ENCODE measurements at regions not wholly inside any gene's neighbourhood (a gene's known extent, or its start where the extent isn't known, plus 50 kb on each side); places are given as distances from the start of the nearest gene placed in this dataset.

DNA sequence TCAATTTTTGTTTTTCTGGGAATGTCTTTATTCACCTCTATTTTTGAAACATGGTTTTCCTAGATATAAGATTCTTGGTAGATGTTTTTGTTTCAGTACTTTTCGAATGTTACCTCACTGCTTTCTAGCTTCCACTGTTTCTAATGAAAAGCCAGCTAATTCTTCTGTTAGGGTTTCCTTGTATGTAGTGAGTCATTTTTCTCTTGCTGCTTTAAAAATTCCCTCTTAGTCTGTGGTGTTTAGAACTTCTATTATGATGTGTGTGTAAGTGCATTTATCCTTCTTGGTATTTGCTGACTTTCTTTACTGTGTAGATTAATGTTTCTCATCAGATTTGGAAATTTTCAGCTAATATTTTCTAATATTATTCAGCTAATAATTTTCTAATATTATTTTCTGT, 151.1 kb upstream of the OSTN start:
- TF ChIP-seq, protein P1, sequence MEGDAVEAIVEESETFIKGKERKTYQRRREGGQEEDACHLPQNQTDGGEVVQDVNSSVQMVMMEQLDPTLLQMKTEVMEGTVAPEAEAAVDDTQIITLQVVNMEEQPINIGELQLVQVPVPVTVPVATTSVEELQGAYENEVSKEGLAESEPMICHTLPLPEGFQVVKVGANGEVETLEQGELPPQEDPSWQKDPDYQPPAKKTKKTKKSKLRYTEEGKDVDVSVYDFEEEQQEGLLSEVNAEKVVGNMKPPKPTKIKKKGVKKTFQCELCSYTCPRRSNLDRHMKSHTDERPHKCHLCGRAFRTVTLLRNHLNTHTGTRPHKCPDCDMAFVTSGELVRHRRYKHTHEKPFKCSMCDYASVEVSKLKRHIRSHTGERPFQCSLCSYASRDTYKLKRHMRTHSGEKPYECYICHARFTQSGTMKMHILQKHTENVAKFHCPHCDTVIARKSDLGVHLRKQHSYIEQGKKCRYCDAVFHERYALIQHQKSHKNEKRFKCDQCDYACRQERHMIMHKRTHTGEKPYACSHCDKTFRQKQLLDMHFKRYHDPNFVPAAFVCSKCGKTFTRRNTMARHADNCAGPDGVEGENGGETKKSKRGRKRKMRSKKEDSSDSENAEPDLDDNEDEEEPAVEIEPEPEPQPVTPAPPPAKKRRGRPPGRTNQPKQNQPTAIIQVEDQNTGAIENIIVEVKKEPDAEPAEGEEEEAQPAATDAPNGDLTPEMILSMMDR (IDR thresholded peaks at IDR 0.05): no peak
- TF ChIP-seq EZH2 (IDR thresholded peaks at IDR 0.05; ENCODE audit: borderline replicate concordance, insufficient read depth, low read depth, low read length, poor library complexity, severe bottlenecking): no peak

Measured in B cell (primary cell).